ENCODE measurements at regions not wholly inside any gene's neighbourhood (a gene's known extent, or its start where the extent isn't known, plus 50 kb on each side); places are given as distances from the start of the nearest gene placed in this dataset.

GRCh38 chr1:200353232-200353631 is 56.6 kb downstream of the ZNF281 start:
- TF ChIP-seq CTCF (IDR thresholded peaks at IDR 0.05) (no peak), POLR2A (IDR thresholded peaks at IDR 0.05) (no peak)

All from right lobe of liver (tissue), 4 donors.